HUES64 (cell line): ENCODE measurements at regions not wholly inside any gene's neighbourhood (a gene's known extent, or its start where the extent isn't known, plus 50 kb on each side); places are given as distances from the start of the nearest gene placed in this dataset.
"Not testable (repeated sequence)": the region's sequence is repeated elsewhere in the genome, so short reads cannot be mapped to it uniquely, and the experiment has no call there.

Source experiments
- H3K27ac ChIP-seq: 2 replicates; pipeline ENCODE4 v1.7.0; 2013; ENCODE audit warnings: low read depth, low read length, inconsistent platforms
- H3K27me3 ChIP-seq: 2 replicates; pipeline ENCODE4 v1.6.1; 2013; ENCODE audit warnings: mild to moderate bottlenecking, low read length; ENCODE audit not compliant: insufficient read depth
- H3K36me3 ChIP-seq: 2 replicates; pipeline ENCODE4 v1.6.1; 2013; ENCODE audit warnings: mild to moderate bottlenecking, low read length; ENCODE audit not compliant: insufficient read depth
- H3K4me1 ChIP-seq: 2 replicates; pipeline ENCODE4 v1.6.1; 2013; ENCODE audit warnings: mild to moderate bottlenecking, low read length, moderate library complexity; ENCODE audit not compliant: insufficient read depth
- H3K4me3 ChIP-seq: 2 replicates; pipeline ENCODE4 v1.5.1; 2013; ENCODE audit warnings: mild to moderate bottlenecking, low read length, moderate library complexity
- H3K9ac ChIP-seq: 2 replicates; pipeline ENCODE4 v1.6.1; 2013; ENCODE audit warnings: mild to moderate bottlenecking, low read depth, low read length
- H3K9me3 ChIP-seq: 2 replicates; pipeline ENCODE4 v1.6.1; 2013; ENCODE audit warnings: low read depth, low read length; ENCODE audit not compliant: insufficient read depth
- WGBS: fragments of 150-250, 120-280 bp; methylation state at CpG from one replicate; pipeline ENCODE4 v1.1.7; 2013; ENCODE audit warnings: missing lambda C conversion rate; 5-methylcytosine and 5-hydroxymethylcytosine counted together

DNA sequence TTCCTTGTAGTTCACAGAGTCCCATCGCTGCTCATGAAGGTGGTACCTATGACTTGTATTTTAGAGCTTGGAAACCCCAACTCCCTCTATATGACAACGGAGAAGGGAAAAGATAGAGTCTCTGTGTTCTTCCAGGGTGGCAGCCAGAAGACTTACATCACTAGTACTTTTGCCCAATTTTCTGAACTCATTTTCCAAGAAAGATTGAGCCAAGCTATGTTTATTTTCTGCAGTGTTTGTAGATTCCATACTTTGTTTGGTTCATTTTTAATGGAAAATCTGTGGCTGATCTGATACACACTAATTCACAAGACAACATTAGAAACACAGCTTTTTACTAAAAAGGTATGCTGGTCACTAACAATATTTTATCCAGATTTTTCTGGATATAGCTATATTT, 60.2 kb upstream of the ATP5MC3 start:
- Histone ChIP-seq H3K4me3 (no peak overlapping the region), H3K27ac (no peak overlapping the region), H3K27me3 (no peaks in the 10 kb centered on the region), H3K36me3 (no peaks in the 10 kb centered on the region), H3K4me1 (no peaks in the 10 kb centered on the region), H3K9me3 (peaks cover 13% of the 10 kb centered on the region), H3K9ac (no peak overlapping the region)
- WGBS: 92% methylated on average over 2 of the region's 2 CpGs

DNA sequence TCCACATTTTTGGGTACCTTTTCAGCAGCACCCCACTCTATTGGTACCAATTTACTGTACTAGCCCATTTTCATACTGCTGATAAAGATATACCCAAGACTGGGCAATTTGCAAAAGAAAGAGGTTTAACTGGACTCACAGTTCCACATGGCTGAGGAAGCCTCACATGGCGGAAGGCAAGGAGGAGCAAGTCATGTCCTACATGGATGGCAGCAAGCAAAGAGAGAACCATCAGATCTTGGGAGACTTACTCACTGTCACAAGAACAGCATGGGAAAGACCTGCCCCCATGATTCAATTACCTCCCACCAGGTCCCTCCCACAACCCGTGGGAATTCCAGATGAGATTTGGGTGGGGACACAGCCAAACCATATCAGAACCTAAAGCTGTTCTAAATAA, 58.5 kb upstream of the ATP5MC3 start:
- not testable (repeated sequence) for H3K4me1 ChIP-seq, H3K9ac ChIP-seq, H3K36me3 ChIP-seq, H3K27me3 ChIP-seq, H3K4me3 ChIP-seq, H3K27ac ChIP-seq
- H3K9me3 ChIP-seq: peaks cover 13% of the 10 kb centered on the region
- WGBS: 89% methylated on average over 2 of the region's 2 CpGs

DNA sequence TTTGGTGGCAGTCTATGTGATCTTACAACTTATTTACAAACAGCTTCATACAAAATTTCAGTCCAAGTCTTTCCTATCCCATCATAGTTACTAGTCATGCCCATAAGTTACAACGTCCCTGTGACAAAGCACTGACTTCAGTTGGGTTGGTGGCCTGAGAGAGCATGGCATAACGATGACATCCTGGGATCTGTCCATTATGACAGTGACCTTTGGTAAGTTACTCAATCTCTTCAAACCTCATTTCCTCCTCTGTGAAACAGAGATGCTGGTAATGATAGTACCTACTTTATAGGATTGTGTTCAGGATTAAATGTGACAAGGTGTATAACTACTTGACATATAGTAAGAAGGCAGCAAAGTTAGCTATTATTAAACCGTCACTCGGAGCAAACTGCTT, 55.4 kb upstream of the ATP5MC3 start:
- Histone ChIP-seq H3K9me3 (peaks cover 13% of the 10 kb centered on the region), H3K36me3 (no peaks in the 10 kb centered on the region), H3K4me1 (no peaks in the 10 kb centered on the region), H3K4me3 (no peak overlapping the region), H3K27me3 (no peaks in the 10 kb centered on the region), H3K27ac (no peak overlapping the region), H3K9ac (no peak overlapping the region)
- 92% methylated on average over 4 of the region's 4 CpGs for WGBS

DNA sequence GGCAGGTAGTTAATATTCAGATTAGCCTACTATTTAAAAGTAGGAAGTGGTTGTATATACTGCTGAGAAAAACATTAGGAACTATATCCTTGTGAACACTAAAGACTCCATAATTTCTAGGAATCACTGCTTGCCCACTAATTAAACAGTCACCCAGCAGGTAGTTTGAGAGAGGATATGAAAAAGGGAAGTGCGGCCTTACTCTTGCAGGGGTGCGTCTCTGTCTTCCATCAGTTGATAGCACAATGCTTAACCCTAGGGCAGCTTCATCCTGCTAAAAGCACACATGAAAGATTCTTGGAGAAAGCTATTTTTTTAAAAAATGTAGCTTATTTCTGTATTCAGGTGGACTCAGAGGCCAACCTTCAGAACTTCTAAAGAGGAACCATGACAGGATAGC, 53.1 kb upstream of the ATP5MC3 start:
- H3K36me3 ChIP-seq: no peaks in the 10 kb centered on the region
- H3K9me3 ChIP-seq: peaks cover 9% of the 10 kb centered on the region
- no peaks in the 10 kb centered on the region for H3K27me3 ChIP-seq
- H3K27ac ChIP-seq: no peak overlapping the region
- H3K9ac ChIP-seq: no peak overlapping the region
- H3K4me1 ChIP-seq: no peaks in the 10 kb centered on the region
- H3K4me3 ChIP-seq: no peak overlapping the region
- WGBS: 95% methylated on average over 2 of the region's 2 CpGs

DNA sequence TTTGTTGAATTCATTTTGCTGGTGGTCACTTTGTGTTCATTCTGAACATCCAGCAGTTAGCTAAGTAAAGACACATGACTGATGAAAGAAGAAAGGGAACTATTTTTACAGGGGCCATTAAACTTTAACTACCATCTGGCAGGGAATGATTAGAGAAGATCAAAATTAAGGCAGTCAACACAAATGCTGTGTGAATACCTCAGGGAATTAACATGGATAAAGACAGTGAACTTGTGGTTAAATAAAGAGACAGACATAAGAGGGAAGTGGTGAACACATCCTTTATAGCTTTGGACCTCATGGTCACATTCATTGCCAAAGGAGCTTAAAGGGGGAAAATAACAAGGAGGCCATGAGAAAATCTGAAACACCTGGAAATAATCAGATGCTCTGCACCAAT, 52.6 kb upstream of the ATP5MC3 start:
- no peak overlapping the region for H3K27ac ChIP-seq

DNA sequence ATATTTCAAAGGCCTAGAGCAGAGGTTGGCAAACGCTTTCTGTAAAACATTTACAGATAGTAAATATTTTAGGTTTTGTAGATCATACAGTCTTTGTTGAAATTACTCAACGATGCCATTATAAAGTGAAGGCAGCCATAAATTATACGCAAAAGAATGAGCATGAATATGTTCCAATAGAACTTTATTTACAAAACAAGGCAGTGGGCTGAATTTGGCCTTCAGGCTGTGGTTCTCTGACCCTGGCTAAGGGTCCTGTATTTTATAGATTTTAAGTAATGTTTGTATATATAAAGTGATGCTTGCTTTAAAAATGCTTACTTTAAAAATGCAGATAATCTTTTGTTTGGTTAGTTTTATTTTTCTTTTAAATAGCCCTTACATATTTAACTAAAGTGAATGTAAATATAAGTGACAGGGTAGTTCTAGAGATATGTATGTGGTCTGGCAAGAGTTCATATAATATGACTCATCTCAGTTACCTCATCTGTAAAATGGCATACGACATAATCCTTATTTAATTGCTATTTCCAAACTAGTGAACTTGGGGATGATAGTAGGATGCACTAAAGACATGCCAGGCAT, 51.7 kb upstream of the ATP5MC3 start:
- Histone ChIP-seq H3K36me3 (no peaks in the 10 kb centered on the region), H3K9ac (no peak overlapping the region), H3K27me3 (no peaks in the 10 kb centered on the region), H3K4me3 (no peak overlapping the region), H3K9me3 (0 out of 2 replicates have a peak, but pooled peaks cover 4% of the 10 kb centered on the region), H3K27ac (no peak overlapping the region), H3K4me1 (no peaks in the 10 kb centered on the region)
- WGBS: 90% methylated on average over 3 of the region's 4 CpGs

More for the DNA sequence above, 52.6 kb upstream of the ATP5MC3 start:
- H3K9ac ChIP-seq: no peak overlapping the region
- no peak overlapping the region for H3K4me3 ChIP-seq
- H3K36me3 ChIP-seq: no peaks in the 10 kb centered on the region
- H3K9me3 ChIP-seq: peaks cover 8% of the 10 kb centered on the region
- H3K27me3 ChIP-seq: no peaks in the 10 kb centered on the region
- no peaks in the 10 kb centered on the region for H3K4me1 ChIP-seq
